ENCODE measurements at regions not wholly inside any gene's neighbourhood (a gene's known extent, or its start where the extent isn't known, plus 50 kb on each side); places are given as distances from the start of the nearest gene placed in this dataset.

DNA sequence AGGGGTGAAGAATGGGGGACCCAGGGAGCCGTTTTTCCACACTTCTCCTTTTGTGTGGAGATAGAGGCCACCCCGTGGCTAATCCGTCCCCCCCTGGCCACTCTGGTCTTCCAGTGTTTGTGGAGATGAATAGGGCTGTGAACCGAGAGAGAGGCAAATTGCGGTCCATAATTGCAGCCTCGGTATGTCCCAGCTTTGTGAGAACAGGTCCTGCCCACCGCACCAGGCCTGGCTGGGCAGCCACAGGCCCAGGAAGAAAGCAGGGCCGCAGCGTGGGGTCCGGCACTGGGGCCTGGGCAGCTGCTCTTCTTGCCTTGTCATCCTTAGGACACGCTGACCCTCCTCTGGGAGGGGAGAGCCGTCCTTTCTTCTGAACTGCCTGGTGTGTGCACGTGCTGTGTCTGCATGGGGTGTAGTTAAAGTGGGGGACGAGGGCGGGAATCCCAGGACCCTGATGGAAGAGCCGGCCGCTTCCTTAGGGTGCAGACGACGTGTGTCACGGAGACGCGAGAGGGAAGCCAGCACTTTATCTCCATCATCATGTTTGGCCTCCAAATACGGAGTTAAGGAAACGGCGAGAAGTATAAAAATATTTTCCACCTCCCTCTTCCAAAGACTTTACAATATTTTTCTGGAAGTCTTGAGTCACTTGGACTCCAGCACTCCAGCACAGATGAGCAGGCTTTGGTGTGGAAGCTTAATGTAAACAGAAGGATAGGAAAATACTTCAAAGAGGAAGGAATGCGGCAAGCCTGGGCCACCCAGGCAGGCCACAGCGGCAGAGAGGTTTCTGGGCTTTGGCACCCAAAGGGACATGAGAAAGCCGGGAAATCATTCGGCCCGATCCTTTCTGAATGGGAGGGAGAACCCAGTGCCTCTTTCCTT, 1248.4 kb downstream of the BRD1 start:
- Histone ChIP-seq H3K4me1 (peaks cover 0 to 22% (median 15%) of the 10 kb centered on the region in 3 donors), H3K27ac (no peak overlapping the region), H3K27me3 (peaks cover 0 to 71% (median 9%) of the 10 kb centered on the region in 4 donors), H3K9me3 (no peaks in the 10 kb centered on the region), H3K4me3 (no peak overlapping the region), H3K36me3 (no peaks in the 10 kb centered on the region)
- no peak for DNase-seq
- intact Hi-C loops (cut with DNase I) = no loop called here
- WGBS, 2 donors = 22 to 27% methylated on average over 21 to 22 of the region's 30 CpGs
- no peak for TF ChIP-seq POLR2A (IDR thresholded peaks at IDR 0.05)

DNA sequence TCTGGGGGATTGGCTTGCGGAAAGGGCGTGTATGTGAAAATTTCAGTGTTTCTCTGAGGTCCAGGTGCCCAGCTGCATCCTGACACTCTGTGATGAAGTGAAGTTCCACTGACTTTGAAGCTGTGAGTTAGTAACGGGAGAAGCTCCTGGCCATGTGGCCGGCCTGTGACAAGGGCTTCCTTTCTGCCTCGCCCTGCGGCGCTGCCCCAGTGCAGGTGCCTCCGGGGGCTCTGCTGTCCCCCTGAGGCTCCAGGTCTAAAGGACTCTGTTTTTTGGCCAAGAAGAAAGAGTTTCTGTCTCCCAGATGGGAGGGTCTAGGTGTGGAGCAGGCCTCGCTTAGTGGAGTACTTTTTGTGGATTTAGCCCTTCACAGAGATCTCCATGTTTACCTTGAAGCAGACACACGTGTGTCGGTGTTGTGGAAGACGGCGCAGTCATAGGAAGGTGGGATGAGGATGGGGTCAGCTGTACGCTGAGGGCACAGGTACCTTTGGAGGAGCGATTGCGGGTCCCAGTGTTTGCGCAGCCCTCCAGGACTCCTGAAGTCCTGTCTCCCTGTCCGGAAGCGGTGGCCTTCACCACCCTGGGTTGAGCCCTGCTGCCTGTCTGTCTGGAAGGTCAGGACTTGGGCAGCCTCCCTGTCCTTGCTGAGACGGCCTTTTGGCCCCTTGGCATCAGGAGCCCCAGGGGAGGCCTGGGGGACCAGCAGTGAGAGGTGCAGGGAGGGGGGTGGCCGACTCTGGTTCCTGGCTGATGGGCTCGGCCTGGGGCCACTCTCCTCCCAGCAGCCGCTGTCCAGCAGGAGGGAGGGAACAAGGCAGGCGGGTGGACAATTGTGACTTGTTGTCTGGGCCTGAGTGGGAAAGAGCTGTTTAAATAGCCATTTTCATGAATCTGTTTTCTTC, 1249.3 kb downstream of the BRD1 start:
- DNase-seq = no peak
- 86 to 92% methylated on average over 6 to 17 of the region's 24 CpGs for WGBS, 2 donors
- Histone ChIP-seq H3K4me1 (peaks cover 0 to 22% (median 15%) of the 10 kb centered on the region in 3 donors), H3K27ac (no peak overlapping the region), H3K27me3 (peaks cover 0 to 80% (median 9%) of the 10 kb centered on the region in 4 donors), H3K9me3 (no peaks in the 10 kb centered on the region), H3K36me3 (no peaks in the 10 kb centered on the region), H3K4me3 (no peak overlapping the region)
- intact Hi-C loops (cut with DNase I) = no loop called here
- TF ChIP-seq, protein P1, sequence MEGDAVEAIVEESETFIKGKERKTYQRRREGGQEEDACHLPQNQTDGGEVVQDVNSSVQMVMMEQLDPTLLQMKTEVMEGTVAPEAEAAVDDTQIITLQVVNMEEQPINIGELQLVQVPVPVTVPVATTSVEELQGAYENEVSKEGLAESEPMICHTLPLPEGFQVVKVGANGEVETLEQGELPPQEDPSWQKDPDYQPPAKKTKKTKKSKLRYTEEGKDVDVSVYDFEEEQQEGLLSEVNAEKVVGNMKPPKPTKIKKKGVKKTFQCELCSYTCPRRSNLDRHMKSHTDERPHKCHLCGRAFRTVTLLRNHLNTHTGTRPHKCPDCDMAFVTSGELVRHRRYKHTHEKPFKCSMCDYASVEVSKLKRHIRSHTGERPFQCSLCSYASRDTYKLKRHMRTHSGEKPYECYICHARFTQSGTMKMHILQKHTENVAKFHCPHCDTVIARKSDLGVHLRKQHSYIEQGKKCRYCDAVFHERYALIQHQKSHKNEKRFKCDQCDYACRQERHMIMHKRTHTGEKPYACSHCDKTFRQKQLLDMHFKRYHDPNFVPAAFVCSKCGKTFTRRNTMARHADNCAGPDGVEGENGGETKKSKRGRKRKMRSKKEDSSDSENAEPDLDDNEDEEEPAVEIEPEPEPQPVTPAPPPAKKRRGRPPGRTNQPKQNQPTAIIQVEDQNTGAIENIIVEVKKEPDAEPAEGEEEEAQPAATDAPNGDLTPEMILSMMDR (IDR thresholded peaks at IDR 0.05) = no peak
- no peak for TF ChIP-seq POLR2A (IDR thresholded peaks at IDR 0.05)

DNA sequence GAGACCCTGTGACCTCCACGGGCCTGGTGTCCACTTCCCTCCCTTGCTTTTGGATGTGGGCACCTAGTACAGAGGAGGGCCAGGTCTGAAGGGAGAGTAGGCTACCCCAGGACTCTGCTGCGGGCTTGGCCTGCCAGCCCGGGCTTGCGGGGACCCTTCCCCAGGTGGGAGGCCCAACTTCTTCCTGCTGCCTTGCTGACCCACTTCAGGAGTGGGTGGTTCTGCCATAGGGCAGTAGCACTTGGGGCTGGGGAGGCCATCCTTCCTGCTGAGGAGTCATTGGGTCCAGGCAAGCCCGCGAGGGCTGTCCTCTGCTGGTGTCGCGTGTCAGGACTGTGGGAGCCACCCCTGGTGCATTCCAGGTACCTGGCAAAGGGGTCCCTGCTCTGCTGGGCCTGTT, 1250.0 kb downstream of the BRD1 start:
- H3K9me3 ChIP-seq = no peaks in the 10 kb centered on the region
- H3K4me3 ChIP-seq = no peak overlapping the region
- peaks cover 0 to 22% (median 15%) of the 10 kb centered on the region in 3 donors for H3K4me1 ChIP-seq
- no peak for DNase-seq
- no peak for TF ChIP-seq POLR2A (IDR thresholded peaks at IDR 0.05)
- TF ChIP-seq, protein P1 (IDR thresholded peaks at IDR 0.05) = no peak
- 90% methylated on average over 2 of the region's 8 CpGs; no CpG with 5 or more reads in 1 of the 2 donors for WGBS, 2 donors
- H3K27me3 ChIP-seq = peaks cover 0 to 87% (median 9%) of the 10 kb centered on the region in 4 donors
- intact Hi-C loops (cut with DNase I) = no loop called here
- H3K36me3 ChIP-seq = no peaks in the 10 kb centered on the region
- H3K27ac ChIP-seq = no peak overlapping the region

DNA sequence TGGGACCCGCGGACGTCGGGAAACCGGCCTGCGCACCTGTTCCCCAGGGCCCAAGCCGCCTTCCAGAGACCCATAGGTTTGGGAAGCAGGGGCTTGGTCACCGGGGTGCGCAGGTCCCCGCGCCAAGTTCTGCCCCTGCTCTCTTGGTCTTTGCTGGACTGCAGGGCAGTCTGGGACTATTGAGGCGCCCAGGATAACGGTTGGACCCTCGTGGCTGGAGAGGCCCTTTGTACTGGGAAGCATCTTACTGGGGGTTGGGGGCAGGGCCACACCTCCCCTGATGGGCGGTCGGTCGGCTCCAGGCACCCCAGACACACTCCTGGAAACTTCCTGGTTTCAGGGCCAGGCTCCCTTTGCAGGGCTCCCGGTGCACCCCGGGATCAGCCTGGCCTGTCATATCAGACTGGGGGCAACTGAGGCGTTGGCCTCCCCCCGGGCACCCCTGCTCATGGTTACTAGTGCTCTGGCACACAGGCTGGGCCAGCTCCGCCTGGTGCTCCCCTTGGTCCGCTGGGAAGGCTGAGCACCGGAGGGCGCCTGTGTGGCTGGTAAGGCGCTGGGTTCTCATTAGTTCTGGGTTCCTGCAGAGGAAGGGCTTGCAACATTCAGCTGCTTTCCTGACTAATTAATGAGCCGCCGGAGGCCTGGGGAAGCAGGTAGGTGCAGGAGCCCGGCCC, 1250.5 kb downstream of the BRD1 start:
- H3K27ac ChIP-seq = no peak overlapping the region
- TF ChIP-seq, protein P1 (IDR thresholded peaks at IDR 0.05) = no peak
- TF ChIP-seq POLR2A (IDR thresholded peaks at IDR 0.05) = no peak
- intact Hi-C loops (cut with DNase I) = no loop called here
- peak overlapping the region in 1 of 4 donors; percentile 55 for H3K4me3 ChIP-seq
- peaks cover 0 to 87% (median 9%) of the 10 kb centered on the region in 4 donors for H3K27me3 ChIP-seq
- H3K9me3 ChIP-seq = no peaks in the 10 kb centered on the region
- 49% methylated on average over 10 of the region's 29 CpGs; no CpG with 5 or more reads in 1 of the 2 donors for WGBS, 2 donors
- H3K4me1 ChIP-seq = peaks cover 0 to 22% (median 15%) of the 10 kb centered on the region in 3 donors
- H3K36me3 ChIP-seq = no peaks in the 10 kb centered on the region
- no peak for DNase-seq

DNA sequence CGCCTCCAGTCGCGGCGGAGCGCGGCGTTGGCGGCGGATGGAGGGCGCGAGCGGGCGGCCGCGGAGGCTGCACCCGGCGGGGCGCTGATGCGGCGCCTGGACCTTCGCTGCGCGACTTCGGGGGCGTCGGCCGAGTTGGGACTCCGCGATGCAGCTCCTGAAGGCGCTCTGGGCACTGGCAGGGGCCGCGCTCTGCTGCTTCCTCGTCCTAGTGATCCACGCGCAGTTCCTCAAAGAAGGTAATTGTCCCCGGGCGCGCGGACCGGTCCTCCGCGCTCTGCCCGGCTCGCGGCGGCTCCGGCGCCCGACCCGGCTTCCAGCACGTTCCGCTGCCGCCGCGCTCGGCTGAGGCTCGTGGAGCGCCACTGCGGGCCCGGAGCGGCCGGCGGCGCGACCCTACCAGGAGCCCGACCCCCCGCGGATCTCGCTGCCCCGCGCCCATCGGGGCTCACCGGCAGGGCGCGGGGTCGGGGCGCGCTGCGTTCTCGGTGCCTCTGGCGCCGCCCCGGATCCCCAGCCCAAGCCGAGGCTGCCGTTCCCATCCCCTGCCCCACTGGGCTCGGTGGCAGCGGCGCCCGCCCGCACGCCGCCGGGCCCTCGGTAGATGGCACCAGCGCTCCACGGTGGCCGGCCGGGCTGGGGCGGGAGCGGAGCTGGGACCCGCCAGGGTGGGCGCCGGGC, 1251.2 kb downstream of the BRD1 start:
- intact Hi-C loops (cut with DNase I) = no loop called here
- TF ChIP-seq, protein P1 (IDR thresholded peaks at IDR 0.05) = peak in 3 of 6 experiments; percentile 41 to 50 (median 47)
- TF ChIP-seq POLR2A (IDR thresholded peaks at IDR 0.05) = no peak
- no peak for DNase-seq
- Histone ChIP-seq H3K9me3 (no peaks in the 10 kb centered on the region), H3K36me3 (no peaks in the 10 kb centered on the region), H3K27me3 (peaks cover 0 to 86% (median 9%) of the 10 kb centered on the region in 4 donors), H3K27ac (no peak overlapping the region), H3K4me1 (peaks cover 0 to 22% (median 15%) of the 10 kb centered on the region in 3 donors), H3K4me3 (peak overlapping the region in 2 of 4 donors; percentile 30 to 55)
- WGBS, 2 donors = no CpG with 5 or more reads among the region's 103 CpGs

Measured in esophagus squamous epithelium (tissue), 5 donors.